ENCODE measurements at regions not wholly inside any gene's neighbourhood (a gene's known extent, or its start where the extent isn't known, plus 50 kb on each side); places are given as distances from the start of the nearest gene placed in this dataset.

- no peak for TF ChIP-seq POLR2A (IDR thresholded peaks at IDR 0.05)
- TF ChIP-seq CTCF (IDR thresholded peaks at IDR 0.05) = no peak
Measured at GRCh38 chr21:39086547-39086946, 96.7 kb downstream of the PSMG1 start.

Measured in sigmoid colon (tissue), 3 donors.